ENCODE measurements at regions not wholly inside any gene's neighbourhood (a gene's known extent, or its start where the extent isn't known, plus 50 kb on each side); places are given as distances from the start of the nearest gene placed in this dataset.
A peak's percentile ranks its signal among the peaks of the same experiment; 100 is the strongest.

DNA sequence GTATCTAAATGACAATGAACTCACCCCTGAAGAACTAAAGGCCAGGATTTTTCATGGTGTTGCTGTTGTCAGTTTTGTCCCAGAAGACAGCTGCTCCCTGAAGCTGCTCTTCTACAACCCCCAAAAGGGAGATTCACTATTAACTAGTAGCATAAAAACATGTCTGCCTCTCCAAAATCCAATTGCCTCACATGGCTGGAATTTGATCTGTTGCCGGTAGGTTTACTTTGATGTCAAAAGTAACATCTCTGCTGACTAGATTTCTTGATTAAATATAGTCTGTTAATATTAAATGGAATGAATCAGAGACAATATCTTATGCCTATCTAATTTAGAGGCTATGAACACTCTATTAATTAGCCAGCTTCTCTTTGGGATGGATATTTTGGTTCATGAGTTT is 425.4 kb downstream of the ETS1 start:
- no peak overlapping the region for H4K8ac ChIP-seq (ENCODE audit: low read length)
- no peak overlapping the region for H3K4me3 ChIP-seq (ENCODE audit: insufficient read depth in 1 of 2, low read depth in 1 of 2, low read length in 2 of 2)
- H3K9me3 ChIP-seq (ENCODE audit: control insufficient read depth, low read length), result no peaks in the 10 kb centered on the region
- H2BK12ac ChIP-seq (ENCODE audit: low read length in 2 of 2), result no peak overlapping the region
- no peak overlapping the region for H2AK5ac ChIP-seq (ENCODE audit: low read length, severe bottlenecking)
- DNase-seq, result no peak
- no peaks in the 10 kb centered on the region for H3K36me3 ChIP-seq (ENCODE audit: control insufficient read depth in 1 of 2, insufficient read depth in 2 of 2, low read depth in 1 of 2, low read length in 2 of 2)
- no peak overlapping the region for H3K14ac ChIP-seq (ENCODE audit: low read length in 2 of 2)
- no peak overlapping the region for H2AFZ ChIP-seq (ENCODE audit: low read depth, low read length)
- H3K9ac ChIP-seq (ENCODE audit: low read length), result no peak overlapping the region
- H2BK120ac ChIP-seq (ENCODE audit: low read depth, low read length), result no peak overlapping the region
- H2BK15ac ChIP-seq (ENCODE audit: low read depth, poor library complexity, severe bottlenecking), result no peak overlapping the region
- no peak overlapping the region for H3K4me2 ChIP-seq (ENCODE audit: low read length, poor library complexity, severe bottlenecking)
- no peaks in the 10 kb centered on the region for H3K79me1 ChIP-seq (replicated peaks; ENCODE audit: low read length, poor library complexity, severe bottlenecking)
- no CpG with 5 or more reads among the region's 1 CpG for WGBS
- no peak overlapping the region for H3K27ac ChIP-seq (ENCODE audit: low read length, poor library complexity, severe bottlenecking)
- H3K23ac ChIP-seq (ENCODE audit: low read length in 2 of 2), result no peak overlapping the region
- no peak overlapping the region for H3K4ac ChIP-seq (ENCODE audit: low read depth in 1 of 2, low read length in 2 of 2)
- H3K27me3 ChIP-seq (ENCODE audit: control insufficient read depth in 1 of 2, insufficient read depth in 1 of 2, low read length in 2 of 2), result peaks cover 0 to 2% of the 10 kb centered on the region in 2 experiments
- no peak overlapping the region for H2BK5ac ChIP-seq (ENCODE audit: low read depth, low read length, poor library complexity, severe bottlenecking)
- no peak overlapping the region for H3K18ac ChIP-seq (ENCODE audit: low read depth in 1 of 2, low read length in 2 of 2)
- no peak overlapping the region for H4K91ac ChIP-seq (ENCODE audit: low read length)
- peaks cover 2% of the 10 kb centered on the region for H3K4me1 ChIP-seq (ENCODE audit: control insufficient read depth, insufficient read depth, low read depth, low read length)

DNA sequence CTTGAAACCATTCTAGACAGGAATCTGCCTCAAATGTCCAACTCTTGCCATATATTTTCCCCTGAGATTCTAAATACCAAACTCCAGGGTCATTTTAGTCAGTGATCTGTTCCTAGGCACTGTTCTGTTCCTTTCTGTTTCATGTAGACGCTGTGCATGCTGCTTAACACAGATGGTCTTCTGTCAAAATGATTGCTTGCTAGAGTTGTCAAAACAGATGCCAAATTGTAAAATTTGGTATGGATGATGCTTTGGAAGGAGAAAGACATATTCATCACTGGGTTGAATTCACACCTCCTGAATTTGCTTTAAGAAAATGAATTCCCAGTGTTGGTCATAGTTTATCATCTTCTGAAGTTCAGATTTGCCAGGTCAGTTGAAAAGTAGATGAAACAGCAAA is 425.9 kb downstream of the ETS1 start:
- H3K36me3 ChIP-seq (ENCODE audit: control insufficient read depth in 1 of 2, insufficient read depth in 2 of 2, low read depth in 1 of 2, low read length in 2 of 2), result no peaks in the 10 kb centered on the region
- H3K9me3 ChIP-seq (ENCODE audit: control insufficient read depth, low read length), result no peaks in the 10 kb centered on the region
- no peak overlapping the region for H2BK5ac ChIP-seq (ENCODE audit: low read depth, low read length, poor library complexity, severe bottlenecking)
- H3K79me1 ChIP-seq (replicated peaks; ENCODE audit: low read length, poor library complexity, severe bottlenecking), result no peaks in the 10 kb centered on the region
- no peak overlapping the region for H4K8ac ChIP-seq (ENCODE audit: low read length)
- H2BK15ac ChIP-seq (ENCODE audit: low read depth, poor library complexity, severe bottlenecking), result no peak overlapping the region
- H2AK5ac ChIP-seq (ENCODE audit: low read length, severe bottlenecking), result no peak overlapping the region
- H4K91ac ChIP-seq (ENCODE audit: low read length), result no peak overlapping the region
- DNase-seq, result no peak
- H2BK120ac ChIP-seq (ENCODE audit: low read depth, low read length), result no peak overlapping the region
- no peak overlapping the region for H3K4me2 ChIP-seq (ENCODE audit: low read length, poor library complexity, severe bottlenecking)
- no peak overlapping the region for H3K27ac ChIP-seq (ENCODE audit: low read length, poor library complexity, severe bottlenecking)
- no peak overlapping the region for H2AFZ ChIP-seq (ENCODE audit: low read depth, low read length)
- H3K14ac ChIP-seq (ENCODE audit: low read length in 2 of 2), result no peak overlapping the region
- peaks cover 0 to 5% of the 10 kb centered on the region in 2 experiments for H3K27me3 ChIP-seq (ENCODE audit: control insufficient read depth in 1 of 2, insufficient read depth in 1 of 2, low read length in 2 of 2)
- H3K4ac ChIP-seq (ENCODE audit: low read depth in 1 of 2, low read length in 2 of 2), result no peak overlapping the region
- no peak overlapping the region for H3K23ac ChIP-seq (ENCODE audit: low read length in 2 of 2)
- H3K4me3 ChIP-seq (ENCODE audit: insufficient read depth in 1 of 2, low read depth in 1 of 2, low read length in 2 of 2), result no peak overlapping the region
- H3K9ac ChIP-seq (ENCODE audit: low read length), result no peak overlapping the region
- H3K4me1 ChIP-seq (ENCODE audit: control insufficient read depth, insufficient read depth, low read depth, low read length), result peaks cover 2% of the 10 kb centered on the region
- no peak overlapping the region for H2BK12ac ChIP-seq (ENCODE audit: low read length in 2 of 2)
- 43% methylated on average over 1 of the region's 1 CpG for WGBS
- no peak overlapping the region for H3K18ac ChIP-seq (ENCODE audit: low read depth in 1 of 2, low read length in 2 of 2)

DNA sequence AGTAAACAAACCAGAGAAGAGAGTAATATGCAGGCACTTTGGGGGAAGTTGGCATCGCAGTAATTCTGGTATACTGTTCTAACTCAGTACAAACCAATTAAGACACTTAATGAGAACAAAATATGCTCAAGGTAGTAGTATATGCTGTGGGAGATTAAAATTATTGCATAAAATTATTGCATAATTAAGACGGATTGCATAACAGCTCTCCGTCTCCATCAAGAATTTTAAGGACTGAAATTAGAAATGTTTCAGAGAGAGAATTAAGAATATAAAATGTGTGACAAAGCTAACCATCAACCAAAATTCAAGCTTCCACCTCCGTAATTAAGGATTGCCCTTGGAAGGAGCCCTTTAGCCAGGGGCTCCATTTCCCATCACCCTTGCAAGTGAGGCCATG is 428.5 kb downstream of the ETS1 start:
- no peak overlapping the region for H4K8ac ChIP-seq (ENCODE audit: low read length)
- H3K23ac ChIP-seq (ENCODE audit: low read length in 2 of 2), result no peak overlapping the region
- no peak overlapping the region for H3K4me2 ChIP-seq (ENCODE audit: low read length, poor library complexity, severe bottlenecking)
- no peak overlapping the region for H3K27ac ChIP-seq (ENCODE audit: low read length, poor library complexity, severe bottlenecking)
- no peak overlapping the region for H3K18ac ChIP-seq (ENCODE audit: low read depth in 1 of 2, low read length in 2 of 2)
- H2BK5ac ChIP-seq (ENCODE audit: low read depth, low read length, poor library complexity, severe bottlenecking), result no peak overlapping the region
- no peak overlapping the region for H4K91ac ChIP-seq (ENCODE audit: low read length)
- H2BK15ac ChIP-seq (ENCODE audit: low read depth, poor library complexity, severe bottlenecking), result no peak overlapping the region
- no peak overlapping the region for H2AFZ ChIP-seq (ENCODE audit: low read depth, low read length)
- DNase-seq, result no peak
- no peak overlapping the region for H3K9ac ChIP-seq (ENCODE audit: low read length)
- no peaks in the 10 kb centered on the region for H3K9me3 ChIP-seq (ENCODE audit: control insufficient read depth, low read length)
- no peak overlapping the region for H3K4me3 ChIP-seq (ENCODE audit: insufficient read depth in 1 of 2, low read depth in 1 of 2, low read length in 2 of 2)
- no peak overlapping the region for H2BK12ac ChIP-seq (ENCODE audit: low read length in 2 of 2)
- H2AK5ac ChIP-seq (ENCODE audit: low read length, severe bottlenecking), result no peak overlapping the region
- H3K27me3 ChIP-seq (ENCODE audit: control insufficient read depth in 1 of 2, insufficient read depth in 1 of 2, low read length in 2 of 2), result peaks cover 0 to 22% of the 10 kb centered on the region in 2 experiments
- 100% methylated on average over 2 of the region's 4 CpGs for WGBS
- no peaks in the 10 kb centered on the region for H3K4me1 ChIP-seq (ENCODE audit: control insufficient read depth, insufficient read depth, low read depth, low read length)
- no peak overlapping the region for H3K4ac ChIP-seq (ENCODE audit: low read depth in 1 of 2, low read length in 2 of 2)
- no peaks in the 10 kb centered on the region for H3K79me1 ChIP-seq (replicated peaks; ENCODE audit: low read length, poor library complexity, severe bottlenecking)
- H3K14ac ChIP-seq (ENCODE audit: low read length in 2 of 2), result no peak overlapping the region
- H3K36me3 ChIP-seq (ENCODE audit: control insufficient read depth in 1 of 2, insufficient read depth in 2 of 2, low read depth in 1 of 2, low read length in 2 of 2), result no peaks in the 10 kb centered on the region
- H2BK120ac ChIP-seq (ENCODE audit: low read depth, low read length), result no peak overlapping the region

DNA sequence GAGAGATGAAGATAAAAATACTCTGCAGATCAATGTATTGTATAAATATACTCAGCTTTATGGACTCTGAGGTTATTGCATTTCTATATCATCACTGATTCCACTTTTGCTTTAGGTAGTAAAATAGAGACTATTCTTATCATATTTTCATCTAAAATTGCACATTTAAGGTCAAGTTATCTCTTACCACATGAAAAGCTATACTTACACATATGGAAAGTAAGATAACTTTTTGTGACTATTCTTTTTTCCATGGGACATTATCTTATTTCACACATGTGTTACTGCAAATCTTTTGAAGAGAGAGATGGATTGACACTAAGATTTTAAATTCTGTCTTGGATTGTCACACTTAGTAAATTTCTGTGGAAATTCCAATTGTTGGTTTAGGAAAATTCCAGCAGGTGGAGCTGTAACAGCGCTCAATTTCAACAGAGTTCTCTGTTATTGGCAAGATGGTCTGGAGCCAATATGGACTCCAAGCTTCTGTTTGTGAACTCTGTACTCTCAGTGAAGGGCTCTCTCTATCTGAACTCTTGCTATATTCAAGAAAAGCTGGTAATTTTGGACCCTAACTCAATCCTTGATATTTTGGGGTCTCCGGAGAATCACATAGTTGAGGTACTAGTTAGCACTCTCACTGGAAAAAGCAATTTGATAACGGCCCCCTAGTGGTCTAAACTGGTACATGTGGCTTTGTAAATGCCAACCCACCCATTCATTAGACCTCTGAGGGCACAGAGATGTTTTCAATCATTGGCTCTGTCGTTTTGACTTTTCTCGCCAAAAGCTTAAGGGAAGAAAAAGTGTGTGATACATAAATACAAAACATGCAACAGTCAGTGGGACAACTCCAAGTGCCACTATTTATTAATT is 429.7 kb downstream of the ETS1 start:
- WGBS, result 0% methylated on average over 3 of the region's 5 CpGs

More for the DNA sequence above, 429.7 kb downstream of the ETS1 start:
- peak overlapping the region; percentile 81 for H3K9ac ChIP-seq (ENCODE audit: low read length)
- H2BK15ac ChIP-seq (ENCODE audit: low read depth, poor library complexity, severe bottlenecking), result no peak overlapping the region
- H3K4me3 ChIP-seq (ENCODE audit: insufficient read depth in 1 of 2, low read depth in 1 of 2, low read length in 2 of 2), result peak overlapping the region in 1 of 2 experiments; percentile 60
- no peak overlapping the region for H3K27ac ChIP-seq (ENCODE audit: low read length, poor library complexity, severe bottlenecking)
- H3K4me2 ChIP-seq (ENCODE audit: low read length, poor library complexity, severe bottlenecking), result peak overlapping the region; percentile 47
- H3K14ac ChIP-seq (ENCODE audit: low read length in 2 of 2), result no peak overlapping the region
- no peaks in the 10 kb centered on the region for H3K79me1 ChIP-seq (replicated peaks; ENCODE audit: low read length, poor library complexity, severe bottlenecking)
- no peaks in the 10 kb centered on the region for H3K36me3 ChIP-seq (ENCODE audit: control insufficient read depth in 1 of 2, insufficient read depth in 2 of 2, low read depth in 1 of 2, low read length in 2 of 2)
- DNase-seq, result peak; percentile 85
- no peak overlapping the region for H2BK5ac ChIP-seq (ENCODE audit: low read depth, low read length, poor library complexity, severe bottlenecking)
- no peak overlapping the region for H2BK120ac ChIP-seq (ENCODE audit: low read depth, low read length)
- no peak overlapping the region for H2AK5ac ChIP-seq (ENCODE audit: low read length, severe bottlenecking)
- no peak overlapping the region for H4K8ac ChIP-seq (ENCODE audit: low read length)
- H2BK12ac ChIP-seq (ENCODE audit: low read length in 2 of 2), result no peak overlapping the region
- no peak overlapping the region for H2AFZ ChIP-seq (ENCODE audit: low read depth, low read length)
- no peaks in the 10 kb centered on the region for H3K4me1 ChIP-seq (ENCODE audit: control insufficient read depth, insufficient read depth, low read depth, low read length)
- H3K4ac ChIP-seq (ENCODE audit: low read depth in 1 of 2, low read length in 2 of 2), result no peak overlapping the region
- no peaks in the 10 kb centered on the region for H3K9me3 ChIP-seq (ENCODE audit: control insufficient read depth, low read length)
- no peak overlapping the region for H3K18ac ChIP-seq (ENCODE audit: low read depth in 1 of 2, low read length in 2 of 2)
- peaks cover 0 to 25% of the 10 kb centered on the region in 2 experiments for H3K27me3 ChIP-seq (ENCODE audit: control insufficient read depth in 1 of 2, insufficient read depth in 1 of 2, low read length in 2 of 2)
- H3K23ac ChIP-seq (ENCODE audit: low read length in 2 of 2), result no peak overlapping the region
- H4K91ac ChIP-seq (ENCODE audit: low read length), result no peak overlapping the region

All from mesenchymal stem cell (in vitro differentiated cells and primary cell).